OCI-LY1 (cell line): ENCODE measurements at regions not wholly inside any gene's neighbourhood (a gene's known extent, or its start where the extent isn't known, plus 50 kb on each side); places are given as distances from the start of the nearest gene placed in this dataset.

Experiments used
- EZH2 ChIP-seq: fragments of 200-600 bp; sonication (generic), shearing (Covaris generic); IDR thresholded peaks from 2 replicates; pipeline ENCODE4 v1.8.0; 2017; ENCODE audit warnings: borderline replicate concordance, mixed run types, mild to moderate bottlenecking, antibody characterized with exemption, low read length, moderate library complexity, mixed read lengths
- TF ChIP-seq, protein P1 (sequence below): fragments of 200-600 bp; sonication (generic), shearing (Covaris generic); IDR thresholded peaks from 2 replicates; pipeline ENCODE4 v1.5.1; 2017; ENCODE audit warnings: mild to moderate bottlenecking, antibody characterized with exemption, low read length, moderate library complexity, mixed read lengths

DNA sequence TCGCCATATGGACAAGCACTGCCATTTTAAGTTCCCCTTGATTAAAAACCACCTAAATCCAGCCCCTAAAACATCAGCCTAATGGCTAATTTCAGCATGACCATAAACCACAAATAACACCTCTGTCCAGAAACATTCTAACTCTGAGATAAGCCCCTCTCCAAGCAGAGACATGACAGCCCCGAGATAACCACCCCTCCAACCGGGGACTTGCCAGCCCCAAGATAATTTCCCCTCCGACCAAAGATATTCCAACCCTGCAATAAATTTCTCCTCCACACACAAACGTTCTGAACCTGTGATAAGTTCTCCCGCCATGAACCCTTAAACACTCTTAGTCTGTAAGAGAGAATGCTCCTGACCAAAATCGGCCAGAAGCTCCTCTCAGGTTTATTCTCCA, 586.8 kb downstream of the EDEM1 start:
- no peak for TF ChIP-seq EZH2
- TF ChIP-seq, protein P1, sequence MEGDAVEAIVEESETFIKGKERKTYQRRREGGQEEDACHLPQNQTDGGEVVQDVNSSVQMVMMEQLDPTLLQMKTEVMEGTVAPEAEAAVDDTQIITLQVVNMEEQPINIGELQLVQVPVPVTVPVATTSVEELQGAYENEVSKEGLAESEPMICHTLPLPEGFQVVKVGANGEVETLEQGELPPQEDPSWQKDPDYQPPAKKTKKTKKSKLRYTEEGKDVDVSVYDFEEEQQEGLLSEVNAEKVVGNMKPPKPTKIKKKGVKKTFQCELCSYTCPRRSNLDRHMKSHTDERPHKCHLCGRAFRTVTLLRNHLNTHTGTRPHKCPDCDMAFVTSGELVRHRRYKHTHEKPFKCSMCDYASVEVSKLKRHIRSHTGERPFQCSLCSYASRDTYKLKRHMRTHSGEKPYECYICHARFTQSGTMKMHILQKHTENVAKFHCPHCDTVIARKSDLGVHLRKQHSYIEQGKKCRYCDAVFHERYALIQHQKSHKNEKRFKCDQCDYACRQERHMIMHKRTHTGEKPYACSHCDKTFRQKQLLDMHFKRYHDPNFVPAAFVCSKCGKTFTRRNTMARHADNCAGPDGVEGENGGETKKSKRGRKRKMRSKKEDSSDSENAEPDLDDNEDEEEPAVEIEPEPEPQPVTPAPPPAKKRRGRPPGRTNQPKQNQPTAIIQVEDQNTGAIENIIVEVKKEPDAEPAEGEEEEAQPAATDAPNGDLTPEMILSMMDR, result no peak
